ENCODE measurements at regions not wholly inside any gene's neighbourhood (a gene's known extent, or its start where the extent isn't known, plus 50 kb on each side); places are given as distances from the start of the nearest gene placed in this dataset.

DNA sequence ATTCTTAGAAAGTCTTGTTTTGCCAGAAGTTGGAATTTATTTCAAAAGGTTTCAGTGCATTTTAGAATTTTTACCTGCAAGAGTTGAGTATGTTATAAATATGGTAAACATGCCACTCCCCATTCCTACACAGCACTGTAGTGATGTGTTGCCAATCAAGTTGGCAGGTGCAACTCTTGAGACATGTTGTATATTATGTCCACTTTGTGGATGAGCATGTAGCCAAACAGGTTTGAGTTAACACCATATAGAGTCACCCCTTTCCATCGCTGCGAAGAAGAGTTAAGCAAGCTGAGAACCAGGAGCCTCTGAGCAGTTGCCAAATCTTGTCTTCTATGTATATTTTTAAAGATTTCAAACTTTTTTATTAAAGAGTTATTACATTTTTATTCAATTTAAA, 359.8 kb downstream of the LMO7 start:
- Histone ChIP-seq H3K27ac (no peak overlapping the region), H3K4me1 (no peaks in the 10 kb centered on the region), H3K27me3 (no peaks in the 10 kb centered on the region), H3K9me3 (no peaks in the 10 kb centered on the region), H3K36me3 (ENCODE audit: low read depth, missing control alignments) (no peaks in the 10 kb centered on the region), H3K4me3 (no peak overlapping the region)
- intact Hi-C loops (cut with DNase I; ENCODE audit: low total_unique reads) = no loop called here
- no peak for DNase-seq
- TF ChIP-seq, protein P1, sequence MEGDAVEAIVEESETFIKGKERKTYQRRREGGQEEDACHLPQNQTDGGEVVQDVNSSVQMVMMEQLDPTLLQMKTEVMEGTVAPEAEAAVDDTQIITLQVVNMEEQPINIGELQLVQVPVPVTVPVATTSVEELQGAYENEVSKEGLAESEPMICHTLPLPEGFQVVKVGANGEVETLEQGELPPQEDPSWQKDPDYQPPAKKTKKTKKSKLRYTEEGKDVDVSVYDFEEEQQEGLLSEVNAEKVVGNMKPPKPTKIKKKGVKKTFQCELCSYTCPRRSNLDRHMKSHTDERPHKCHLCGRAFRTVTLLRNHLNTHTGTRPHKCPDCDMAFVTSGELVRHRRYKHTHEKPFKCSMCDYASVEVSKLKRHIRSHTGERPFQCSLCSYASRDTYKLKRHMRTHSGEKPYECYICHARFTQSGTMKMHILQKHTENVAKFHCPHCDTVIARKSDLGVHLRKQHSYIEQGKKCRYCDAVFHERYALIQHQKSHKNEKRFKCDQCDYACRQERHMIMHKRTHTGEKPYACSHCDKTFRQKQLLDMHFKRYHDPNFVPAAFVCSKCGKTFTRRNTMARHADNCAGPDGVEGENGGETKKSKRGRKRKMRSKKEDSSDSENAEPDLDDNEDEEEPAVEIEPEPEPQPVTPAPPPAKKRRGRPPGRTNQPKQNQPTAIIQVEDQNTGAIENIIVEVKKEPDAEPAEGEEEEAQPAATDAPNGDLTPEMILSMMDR (IDR thresholded peaks at IDR 0.05) = no peak
- TF ChIP-seq POLR2A (IDR thresholded peaks at IDR 0.05) = no peak
- 90 to 100% methylated on average over 2 of the region's 2 CpGs for WGBS, 2 donors

- H3K27ac ChIP-seq = no peak overlapping the region
- H3K27me3 ChIP-seq = no peaks in the 10 kb centered on the region
- DNase-seq = no peak
- H3K4me1 ChIP-seq = no peaks in the 10 kb centered on the region
- TF ChIP-seq, protein P1 (IDR thresholded peaks at IDR 0.05) = no peak
- TF ChIP-seq POLR2A (IDR thresholded peaks at IDR 0.05) = no peak
- no peak overlapping the region for H3K4me3 ChIP-seq
- no peaks in the 10 kb centered on the region for H3K36me3 ChIP-seq (ENCODE audit: low read depth, missing control alignments)
- intact Hi-C loops (cut with DNase I; ENCODE audit: low total_unique reads) = no loop called here
- 79 to 89% methylated on average over 8 of the region's 8 CpGs for WGBS, 2 donors
- H3K9me3 ChIP-seq = no peaks in the 10 kb centered on the region
These were observed 357.7 kb downstream of the LMO7 start for GRCh38 chr13:75993823-75994222.

GRCh38 chr13:75993241-75993640, 357.1 kb downstream of the LMO7 start:
- TF ChIP-seq POLR2A (IDR thresholded peaks at IDR 0.05) = no peak
- TF ChIP-seq, protein P1 (IDR thresholded peaks at IDR 0.05) = no peak
- no peaks in the 10 kb centered on the region for H3K27me3 ChIP-seq

DNA sequence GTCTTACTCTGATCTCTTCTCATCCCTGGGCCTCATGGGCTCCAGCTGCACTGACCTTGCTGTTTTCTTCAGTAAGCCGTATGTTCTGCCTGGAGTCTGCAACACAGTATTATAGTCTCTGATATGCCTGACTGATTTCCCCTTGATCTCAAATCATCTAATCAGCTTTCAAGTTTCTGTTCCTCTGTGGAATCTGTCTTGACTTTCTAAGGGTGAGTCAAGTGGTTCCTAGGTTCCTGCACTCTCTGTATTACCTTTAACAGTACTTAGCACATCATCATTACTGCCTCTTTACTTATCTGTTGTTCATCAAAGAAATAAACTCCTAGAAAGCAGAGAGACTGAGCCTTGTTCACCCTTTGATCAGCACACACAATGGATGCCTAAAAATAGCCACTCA, 350.7 kb downstream of the LMO7 start:
- DNase-seq = no peak
- Histone ChIP-seq H3K4me3 (no peak overlapping the region), H3K27ac (no peak overlapping the region), H3K9me3 (no peaks in the 10 kb centered on the region), H3K4me1 (no peaks in the 10 kb centered on the region), H3K36me3 (ENCODE audit: low read depth, missing control alignments) (no peaks in the 10 kb centered on the region), H3K27me3 (no peaks in the 10 kb centered on the region)
- TF ChIP-seq, protein P1 (IDR thresholded peaks at IDR 0.05) = no peak
- no peak for TF ChIP-seq POLR2A (IDR thresholded peaks at IDR 0.05)
- 63 to 83% methylated on average over 1 of the region's 1 CpG for WGBS, 2 donors
- intact Hi-C loops (cut with DNase I; ENCODE audit: low total_unique reads) = no loop called here

More at GRCh38 chr13:75993241-75993640, 357.1 kb downstream of the LMO7 start:
- Histone ChIP-seq H3K9me3 (no peaks in the 10 kb centered on the region), H3K4me1 (no peaks in the 10 kb centered on the region), H3K27ac (no peak overlapping the region), H3K4me3 (no peak overlapping the region), H3K36me3 (ENCODE audit: low read depth, missing control alignments) (no peaks in the 10 kb centered on the region)
- no peak for DNase-seq
- intact Hi-C loops (cut with DNase I; ENCODE audit: low total_unique reads) = no loop called here
- WGBS, 2 donors = 57 to 77% methylated on average over 3 of the region's 3 CpGs

DNA sequence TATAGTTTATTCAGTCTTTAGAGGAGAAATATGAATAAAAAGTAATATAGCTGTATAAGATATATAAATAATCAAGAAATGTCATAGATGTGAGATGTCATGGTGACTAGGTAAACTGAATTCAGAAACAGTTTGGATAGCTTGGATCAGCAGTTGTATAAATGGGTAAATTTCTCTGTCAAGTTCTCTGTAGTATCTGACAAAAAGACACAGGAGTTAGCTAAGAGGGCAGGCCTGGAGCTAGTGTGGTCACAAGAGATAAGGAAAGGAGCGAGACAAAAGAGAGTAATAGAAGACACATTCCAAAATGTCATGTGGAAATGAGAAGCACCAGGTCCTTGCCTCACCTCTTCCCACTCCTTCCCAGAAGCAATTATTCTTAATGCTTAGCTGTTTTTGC, 349.0 kb downstream of the LMO7 start:
- Histone ChIP-seq H3K4me3 (no peak overlapping the region), H3K9me3 (no peaks in the 10 kb centered on the region), H3K4me1 (no peaks in the 10 kb centered on the region), H3K27ac (no peak overlapping the region), H3K27me3 (no peaks in the 10 kb centered on the region), H3K36me3 (ENCODE audit: low read depth, missing control alignments) (no peaks in the 10 kb centered on the region)
- intact Hi-C loops (cut with DNase I; ENCODE audit: low total_unique reads) = no loop called here
- no peak for DNase-seq
- no peak for TF ChIP-seq POLR2A (IDR thresholded peaks at IDR 0.05)
- TF ChIP-seq, protein P1 (IDR thresholded peaks at IDR 0.05) = no peak
- 67% methylated on average over 1 of the region's 1 CpG for WGBS, 2 donors

All from testis (tissue), 2 donors.